HepG2 (cell line): ENCODE measurements at regions not wholly inside any gene's neighbourhood (a gene's known extent, or its start where the extent isn't known, plus 50 kb on each side); places are given as distances from the start of the nearest gene placed in this dataset.

Experiments
- ATAC-seq: fragments of 200-7000 bp; cut with Tn5 transposase; 3 replicates; pipeline ENCODE4 v1.9.1; 2020; ENCODE audit warnings: mild to moderate bottlenecking, moderate library complexity
- BruUV-seq: library from RNA; stranded (reverse); fragments of 400-500 nt; replicated peaks from 2 replicates; lab custom pipeline; 2021; lab: Mats Ljungman, UMichigan
- CTCF ChIA-PET: fragments of 300-600 bp; formaldehyde crosslinking; extraction: SDS; loops from one replicate; lab custom pipeline; 2021; ENCODE audit warnings: low total read pairs, inconsistent platforms, low intra/inter-chr PET ratio; lab: Yijun Ruan, JAX
- POLR2A ChIA-PET: fragments of 350-600 bp; sonication (Branson Sonifier 250); formaldehyde crosslinking; loops from one replicate; lab custom pipeline; 2020; ENCODE audit warnings: antibody characterized with exemption, inconsistent platforms; lab: Yijun Ruan, JAX
- DNase-seq: peaks from one replicate; pipeline ENCODE4 v3.0.0-alpha.2; 2015; ENCODE audit warnings: low spot score
- FAIRE-seq: peaks from 3 replicates; lab custom pipeline; 2011; peaks lifted over from hg19 to GRCh38; lab: Jason Lieb, UNC
- H2AFZ ChIP-seq: one replicate; pipeline ENCODE4 v1.6.1; 2011; ENCODE audit warnings: low read length, inconsistent platforms
- H3K27ac ChIP-seq: fragments of 300-600 bp; 3 replicates; pipeline ENCODE4 v1.8.0; 2011; ENCODE audit warnings: mixed run types, mild to moderate bottlenecking, mixed read lengths, low read length, inconsistent platforms; ENCODE audit not compliant: insufficient read depth; ENCODE audit errors: extremely low read length
- H3K27me3 ChIP-seq, 2 experiments: fragments of 200-600 bp in 1 of 2; 2 replicates in 1 of 2; 3 replicates in 1 of 2; pipeline versions ENCODE4 v1.6.0 to v1.8.0; 2011; ENCODE audit warnings: low read length in 2 of 2, mild to moderate bottlenecking in 2 of 2, moderate library complexity in 2 of 2, inconsistent platforms in 1 of 2; ENCODE audit not compliant: insufficient read depth in 2 of 2, control insufficient read depth in 1 of 2
- H3K36me3 ChIP-seq, 2 experiments: fragments of 200-600 bp in 1 of 2; replicated peaks in 1 of 2; 2 replicates in 1 of 2; 3 replicates in 1 of 2; pipeline versions ENCODE4 v1.5.1 to v1.8.0; 2011; ENCODE audit warnings: low read length in 2 of 2, inconsistent platforms in 1 of 2; ENCODE audit not compliant: insufficient read depth in 2 of 2, control insufficient read depth in 1 of 2
- H3K4me1 ChIP-seq: 2 replicates; pipeline ENCODE4 v1.5.1; 2012; ENCODE audit warnings: low read length, inconsistent platforms; ENCODE audit not compliant: insufficient read depth
- H3K4me2 ChIP-seq: 2 replicates; pipeline ENCODE4 v1.6.0; 2011; ENCODE audit warnings: low read depth, low read length, inconsistent platforms
- H3K4me3 ChIP-seq, 3 experiments: fragments of 200-600 bp in 1 of 3; sonication (generic), shearing (Covaris generic) in 1 of 3; replicated peaks in 1 of 3; 2 replicates each; pipeline ENCODE4 v1.5.1; 2011 to 2016; ENCODE audit warnings: low read length in 3 of 3, inconsistent platforms in 2 of 3, low read depth in 2 of 3, mild to moderate bottlenecking in 2 of 3, control low read depth in 1 of 3, mixed read lengths in 1 of 3; ENCODE audit not compliant: insufficient read depth in 1 of 3
- H3K79me2 ChIP-seq: one replicate; pipeline ENCODE4 v1.6.1; 2011; ENCODE audit warnings: low read length, inconsistent platforms; ENCODE audit not compliant: insufficient read depth
- H3K9ac ChIP-seq: 2 replicates; pipeline ENCODE4 v1.6.0; 2011; ENCODE audit warnings: mild to moderate bottlenecking, low read depth, low read length, inconsistent platforms; ENCODE audit not compliant: insufficient read depth
- H3K9me3 ChIP-seq: 2 replicates; pipeline ENCODE4 v1.5.1; 2012; ENCODE audit warnings: mild to moderate bottlenecking, low read length
- H4K20me1 ChIP-seq: 2 replicates; pipeline ENCODE4 v1.6.0; 2011; ENCODE audit warnings: inconsistent platforms, mild to moderate bottlenecking, low read length, moderate library complexity; ENCODE audit not compliant: insufficient read depth
- CTCF ChIP-seq: sonication (generic); formaldehyde crosslinking; IDR thresholded peaks from 2 replicates; pipeline ENCODE4 v1.5.0; 2020; ENCODE audit warnings: mild to moderate bottlenecking, missing genetic modification reagents, moderate library complexity
- SIN3B ChIP-seq: fragments of 150-350 bp; IDR thresholded peaks from 2 replicates; pipeline ENCODE4 v1.6.1; 2014; ENCODE audit warnings: low read length
- THAP7 ChIP-seq: sonication (generic); formaldehyde crosslinking; IDR thresholded peaks from 2 replicates; pipeline ENCODE4 v1.8.1; 2023; ENCODE audit warnings: mild to moderate bottlenecking, missing genetic modification reagents
- ZKSCAN8 ChIP-seq: IDR thresholded peaks from 2 replicates; pipeline ENCODE4 v1.6.1; 2016; ENCODE audit warnings: borderline replicate concordance, missing genetic modification reagents, missing compliant biosample characterization
- ZNF10 ChIP-seq: sonication (generic); formaldehyde crosslinking; IDR thresholded peaks from 2 replicates; pipeline ENCODE4 v1.4.0; 2020; ENCODE audit warnings: mild to moderate bottlenecking, low read depth, missing genetic modification reagents, borderline replicate concordance
- ZNF160 ChIP-seq: sonication (generic); formaldehyde crosslinking; IDR thresholded peaks from 2 replicates; pipeline ENCODE4 v1.8.0; 2022; ENCODE audit warnings: mild to moderate bottlenecking, inconsistent platforms, missing genetic modification reagents
- ZNF281 ChIP-seq: sonication (generic); formaldehyde crosslinking; IDR thresholded peaks from 2 replicates; pipeline ENCODE4 v1.4.0; 2020; ENCODE audit warnings: missing genetic modification reagents, borderline replicate concordance
- ZNF768 ChIP-seq: sonication (generic); formaldehyde crosslinking; IDR thresholded peaks from 2 replicates; pipeline ENCODE4 v1.4.0; 2020; ENCODE audit warnings: missing genetic modification reagents
- WGBS: methylation state at CpG from one replicate; pipeline ENCODE4 v1.1.6; 2017; ENCODE audit warnings: low lambda C conversion rate; 5-methylcytosine and 5-hydroxymethylcytosine counted together
- in situ Hi-C: cut with HindIII; loops from 2 replicates; pipeline ENCODE4 v1.10.0; 2017; ENCODE audit warnings: low pct_unique_long_range_greater_than_20kb; ENCODE audit not compliant: extremely low pct_ligation_motif_present
- intact Hi-C: fragments of 100-400 bp; cut with micrococcal nuclease; formaldehyde crosslinking; loops from one replicate; pipeline ENCODE4 v1.10.0; 2022; ENCODE audit not compliant: unreplicated experiment

GRCh38 chr16:54409982-54410381 is 123.4 kb upstream of the IRX3 start:
- in situ Hi-C loops (no loop called here), intact Hi-C loops (no loop called here)
- no peak for FAIRE-seq
- 29% methylated on average over 8 of the region's 8 CpGs for WGBS
- no peak for DNase-seq
- no peak overlapping the region for H2AFZ ChIP-seq
- no peak overlapping the region for H3K4me2 ChIP-seq
- H3K4me3 ChIP-seq: no peak overlapping the region
- H3K36me3 ChIP-seq: no peaks in the 10 kb centered on the region
- TF ChIP-seq ZNF10 (CRISPR knock-in tag) (no peak), ZNF768 (CRISPR knock-in tag) (peak; percentile 90), ZNF281 (no peak), THAP7 (CRISPR knock-in tag) (no peak), ZKSCAN8 (CRISPR knock-in tag) (no peak), SIN3B (no peak), CTCF (CRISPR knock-in tag) (0 out of 2 replicates have a peak, but pooled peaks have one; percentile 3), ZNF160 (no peak)
- no peaks in the 10 kb centered on the region for H3K9me3 ChIP-seq
- H3K27me3 ChIP-seq: peaks cover 6 to 27% of the 10 kb centered on the region in 2 experiments; a peak in 3 of 5 replicates
- no peak overlapping the region for H3K9ac ChIP-seq
- H3K4me1 ChIP-seq: no peaks in the 10 kb centered on the region
- peak; percentile 39; the same call in 1 of the 3 replicates for ATAC-seq
- H3K79me2 ChIP-seq: no peaks in the 10 kb centered on the region
- no peak overlapping the region for H3K27ac ChIP-seq
- POLR2A ChIA-PET: no interaction called here
- CTCF ChIA-PET: no interaction called here
- no peaks in the 10 kb centered on the region for H4K20me1 ChIP-seq
- no TSS peak for BruUV-seq
